Stimulated activated CD4-positive, alpha-beta T cell treated with anti-CD3 and anti-CD28 coated beads, TNF-alpha, amount 100 ng/mL, for 4 hours (primary cell): ENCODE measurements at regions not wholly inside any gene's neighbourhood (a gene's known extent, or its start where the extent isn't known, plus 50 kb on each side); places are given as distances from the start of the nearest gene placed in this dataset.
"Not testable (repeated sequence)": the region's sequence is repeated elsewhere in the genome, so short reads cannot be mapped to it uniquely, and the experiment has no call there.

Experiments used
- DNase-seq, 3 experiments: peaks; one replicate each; pipeline ENCODE4 v3.0.0-alpha.2; 2020; ENCODE audit warnings: low read depth in 3 of 3

DNA sequence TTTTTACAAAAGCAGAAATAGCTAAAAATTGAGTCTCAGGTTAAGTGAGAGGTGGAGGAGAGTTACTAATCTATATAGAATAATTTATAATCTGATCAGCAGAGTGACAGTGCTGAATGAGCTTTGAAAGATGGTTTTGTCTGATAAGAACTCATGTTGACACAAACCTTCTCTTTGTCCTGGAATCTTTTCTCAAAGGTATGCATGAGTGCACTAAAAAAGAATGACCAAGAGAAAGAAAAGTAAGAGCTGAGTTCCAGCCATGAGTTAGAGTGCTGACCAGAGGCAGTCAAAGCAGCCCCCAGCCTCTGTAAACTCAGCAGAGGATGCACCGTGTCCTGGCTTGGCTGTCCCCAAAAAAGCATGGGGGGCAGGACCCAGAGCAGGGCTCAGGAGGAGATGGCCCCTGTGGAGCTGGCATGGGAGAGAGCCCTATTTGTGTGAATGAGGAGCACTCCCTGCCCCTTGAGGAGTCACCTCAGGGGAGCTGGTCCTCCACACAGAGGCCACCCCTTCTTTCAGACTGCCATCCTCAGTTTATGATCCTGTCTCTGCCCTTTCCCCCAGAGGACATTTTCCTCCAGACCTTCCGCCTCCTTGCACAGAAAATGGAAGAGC is 129.8 kb downstream of the SEC23A start:
- DNase-seq, result no peak

DNA sequence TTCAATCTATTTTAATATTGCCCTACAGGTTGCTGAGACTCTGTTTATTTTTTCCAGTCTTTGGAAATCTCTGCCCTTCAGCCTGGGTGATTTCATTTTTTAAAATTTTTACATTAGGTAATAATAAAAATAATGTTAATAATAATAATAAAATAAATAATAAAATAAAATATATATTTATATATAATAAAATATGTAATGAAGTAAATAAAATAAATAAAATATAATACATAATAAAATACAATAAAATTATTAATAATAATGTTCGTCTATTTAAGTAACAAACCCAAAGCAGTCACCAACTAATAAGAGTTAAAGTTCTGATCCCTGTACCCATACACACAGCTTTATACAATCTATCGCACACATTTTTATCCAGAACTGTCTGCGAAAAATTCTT is 130.5 kb downstream of the SEC23A start:
- no peak for DNase-seq

DNA sequence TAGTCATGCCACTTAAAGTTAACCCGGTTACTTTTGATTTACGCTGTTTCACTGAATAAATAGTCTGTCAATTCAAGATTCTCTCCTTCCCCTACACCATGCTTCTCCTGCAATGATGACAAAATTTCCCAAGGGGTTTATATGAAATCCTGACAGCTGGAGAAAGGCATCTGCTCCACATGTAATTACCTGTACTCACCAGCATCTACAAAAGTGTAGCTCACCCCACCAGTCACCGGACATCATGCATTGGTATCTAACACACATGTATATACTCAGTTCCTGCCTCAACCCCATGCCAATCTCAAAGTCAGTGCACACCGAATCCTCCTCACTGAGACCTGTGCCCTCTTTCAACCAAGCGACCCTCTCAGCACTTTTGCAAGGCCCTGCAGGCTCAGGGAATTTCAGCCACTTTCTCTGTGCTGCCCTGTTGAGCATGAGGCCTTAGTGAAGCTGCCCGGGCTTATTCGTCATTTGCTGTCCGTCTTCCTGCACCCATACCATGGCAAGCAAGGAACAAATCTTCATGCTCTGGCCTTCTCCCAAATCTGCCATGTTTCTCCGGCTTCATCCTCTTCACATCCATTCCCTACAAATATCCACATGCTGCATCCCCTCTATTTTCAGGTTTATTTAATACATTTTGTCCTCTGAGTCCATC is 131.6 kb downstream of the SEC23A start:
- no peak for DNase-seq

DNA sequence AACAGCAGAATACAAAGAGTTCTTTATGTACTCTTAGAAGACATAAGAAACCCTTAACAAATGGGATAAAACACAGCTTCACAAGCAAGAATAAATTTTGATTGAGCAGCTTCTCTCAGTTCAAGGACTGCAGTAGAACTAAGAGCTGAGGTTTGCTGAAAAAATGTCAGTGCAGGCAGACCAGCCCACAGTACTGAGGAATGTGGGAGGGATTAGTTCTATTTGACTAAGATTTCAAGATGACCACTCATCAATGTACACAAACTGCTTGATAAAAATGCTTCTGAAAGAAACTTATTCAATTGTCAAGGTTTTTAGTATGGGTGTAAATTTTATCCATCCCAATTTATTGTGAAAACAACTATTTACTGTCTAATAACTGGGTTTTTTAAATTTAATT is 138.4 kb downstream of the SEC23A start:
- no peak for DNase-seq

DNA sequence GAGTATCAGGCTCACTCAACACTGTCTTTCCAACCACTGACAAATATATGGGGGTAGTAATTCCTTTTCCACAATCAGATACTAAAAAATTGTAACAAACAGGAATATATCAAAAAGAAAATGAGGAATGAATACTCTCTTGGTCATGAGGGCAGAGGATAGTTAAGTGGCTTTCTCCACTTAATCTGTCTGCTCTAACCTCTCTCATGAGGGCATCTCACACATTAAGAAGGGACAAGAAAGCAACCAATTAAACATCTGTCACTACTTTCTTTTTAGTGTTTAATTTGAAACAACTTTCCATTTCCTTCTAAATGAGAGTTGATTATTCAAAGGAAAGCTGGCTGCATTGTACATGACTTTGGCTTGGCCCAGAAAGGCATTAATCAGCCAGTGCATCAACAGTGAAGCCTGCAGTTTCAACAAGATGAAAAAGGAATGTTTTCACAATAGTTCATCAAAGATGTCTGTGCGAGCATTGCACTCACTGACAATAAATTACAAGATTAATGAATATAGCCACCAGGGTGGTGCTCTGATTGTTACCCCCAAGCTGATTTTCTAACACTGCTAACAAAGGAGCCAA is 142.0 kb downstream of the SEC23A start:
- no peak for DNase-seq

DNA sequence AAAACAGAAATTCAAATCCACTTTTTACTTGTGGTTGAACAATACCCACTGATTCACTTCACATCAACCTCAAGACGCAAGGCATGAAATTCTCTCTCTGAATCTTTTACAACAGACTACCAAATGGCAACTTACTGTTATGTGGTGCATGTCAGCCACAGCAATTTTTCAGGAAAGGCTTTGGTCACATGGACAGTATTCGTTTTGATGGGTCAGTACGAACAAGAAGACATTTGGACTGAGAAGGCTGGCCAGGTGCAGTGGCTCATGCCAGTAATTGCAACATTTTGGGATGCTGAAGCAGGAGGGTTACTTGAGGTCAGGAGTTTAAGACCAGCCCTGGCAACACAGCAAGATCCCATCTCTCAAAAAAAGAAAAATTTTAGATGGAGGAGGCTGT is 144.0 kb downstream of the SEC23A start:
- DNase-seq, result no peak

DNA sequence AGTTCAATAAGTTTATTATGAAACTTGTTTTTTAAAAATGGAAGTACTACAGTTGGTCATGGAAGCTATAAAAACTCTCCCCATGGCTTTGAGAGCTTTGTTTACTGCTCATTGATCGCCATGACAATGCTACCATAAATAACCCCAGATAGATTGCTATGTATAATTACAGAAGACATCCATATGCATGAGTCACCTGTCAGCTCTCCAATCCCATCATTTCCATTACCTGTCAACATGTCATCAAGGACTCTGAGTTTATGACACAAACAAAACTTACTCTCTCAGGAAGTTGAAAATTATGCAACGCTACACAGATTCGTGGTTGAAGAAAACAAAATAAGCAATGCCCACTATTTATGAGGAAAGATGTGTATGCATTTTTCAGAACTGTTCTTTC is 144.4 kb downstream of the SEC23A start:
- DNase-seq, result no peak

DNA sequence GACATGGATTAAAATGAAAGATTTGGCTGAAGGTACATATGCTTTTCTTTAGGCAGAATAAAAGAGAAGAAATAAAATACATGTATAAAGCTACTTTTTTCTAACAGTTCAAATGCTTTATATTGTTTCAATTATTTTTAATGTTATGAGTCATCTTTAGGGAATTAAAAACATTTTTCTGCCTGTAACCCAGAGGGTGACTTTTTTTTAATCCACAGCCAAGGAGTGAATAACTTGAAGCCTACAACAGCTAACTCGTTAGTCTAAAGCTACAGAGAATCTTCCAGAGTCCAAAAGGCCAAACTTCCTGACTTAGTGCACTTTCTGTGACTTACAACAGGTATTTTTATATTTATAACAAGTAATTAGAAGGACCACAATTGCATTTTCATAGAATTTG is 151.6 kb downstream of the SEC23A start:
- DNase-seq, result no peak

DNA sequence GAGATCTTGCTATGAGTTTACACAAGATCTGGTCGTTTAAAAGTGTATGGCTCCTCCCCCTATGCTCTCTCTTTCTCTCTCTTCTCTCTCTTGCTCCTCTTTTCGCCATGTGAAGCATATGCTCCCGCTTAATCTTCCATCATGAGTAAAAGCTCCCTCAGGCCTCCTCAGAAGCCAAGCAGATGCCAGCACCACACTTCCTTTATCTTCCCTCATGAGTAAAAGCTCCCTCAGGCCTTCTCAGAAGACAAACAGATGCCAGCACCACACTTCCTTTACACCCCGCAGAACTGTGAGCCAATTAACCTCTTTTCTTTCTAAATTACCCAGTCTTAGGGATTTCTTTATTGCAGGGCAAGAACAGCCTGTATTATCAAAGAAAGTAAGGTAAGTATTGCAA is 152.4 kb downstream of the SEC23A start:
- no peak for DNase-seq

DNA sequence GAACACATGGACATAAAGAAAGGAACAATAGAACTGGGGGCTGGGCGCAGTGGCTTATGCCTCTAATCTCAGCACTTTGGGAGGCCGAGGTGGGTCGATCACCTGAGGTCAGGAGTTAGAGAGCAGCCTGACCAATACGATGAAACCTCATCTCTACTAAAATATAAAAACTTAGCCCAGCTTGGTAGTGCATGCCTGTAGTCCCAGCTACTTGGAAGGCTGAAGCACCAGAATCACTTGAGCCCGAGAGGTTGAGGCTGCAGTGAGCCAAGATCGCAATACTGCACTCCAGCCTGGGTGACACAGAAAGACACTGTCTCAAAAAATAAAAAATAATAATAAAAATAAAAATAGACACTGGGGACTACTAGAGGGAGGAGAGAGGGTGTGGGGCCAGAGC is 154.5 kb downstream of the SEC23A start:
- no peak for DNase-seq

DNA sequence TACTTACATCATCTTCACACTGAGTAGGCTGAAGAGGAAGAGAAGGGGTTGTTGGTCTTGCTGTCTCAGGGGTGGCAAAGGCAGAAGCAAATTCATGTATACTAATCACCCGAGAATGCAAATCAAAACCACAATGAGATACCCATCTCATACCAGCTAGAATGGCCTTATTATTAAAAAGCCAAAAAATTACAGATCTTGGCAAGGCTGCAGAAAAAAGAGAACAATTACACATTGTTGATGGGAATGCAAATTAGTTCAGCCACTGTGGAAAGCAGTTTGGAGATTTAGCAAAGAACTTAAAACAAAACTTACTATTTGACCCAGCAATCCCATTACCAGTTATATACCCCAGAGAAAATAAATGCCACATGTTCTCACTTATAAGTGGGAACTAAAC is 154.9 kb downstream of the SEC23A start:
- DNase-seq, result no peak

DNA sequence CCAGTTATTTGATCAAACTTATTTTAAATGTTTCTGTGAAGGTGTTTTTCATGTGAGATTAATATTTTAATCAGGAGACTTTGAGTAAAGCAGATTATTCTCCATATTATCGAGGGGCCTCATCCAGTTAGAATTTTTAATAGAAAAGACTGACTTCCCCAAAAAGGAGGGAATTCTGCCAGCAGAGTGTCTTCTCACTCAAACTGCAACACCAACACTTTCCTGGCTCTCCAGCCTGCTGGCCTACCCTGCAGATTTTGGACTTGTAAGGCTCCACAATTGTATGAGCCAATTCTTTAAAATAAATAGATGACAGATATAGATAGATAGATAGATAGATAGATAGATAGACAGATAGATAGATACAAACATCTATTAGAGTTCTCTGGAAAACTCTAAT is 155.7 kb downstream of the SEC23A start:
- no peak for DNase-seq

DNA sequence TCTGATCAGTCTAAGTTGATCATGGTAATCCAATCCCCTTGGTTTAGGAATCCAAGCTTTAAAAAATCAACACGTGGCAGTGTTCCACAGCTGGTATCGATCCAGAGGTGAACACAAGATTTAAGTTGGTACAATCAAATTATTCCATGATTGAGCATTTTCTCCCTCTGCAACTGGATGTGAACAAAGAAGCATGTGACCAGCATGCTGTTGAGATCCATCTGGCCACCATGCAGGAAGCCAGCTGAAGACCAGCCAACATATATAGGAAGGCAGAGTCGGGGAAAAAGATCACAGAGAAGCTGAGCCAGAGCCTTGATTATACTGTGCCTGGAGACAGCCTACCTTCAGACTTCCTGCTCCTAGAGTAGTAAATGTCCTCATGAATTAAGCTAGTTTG is 158.3 kb downstream of the SEC23A start:
- no peak for DNase-seq

DNA sequence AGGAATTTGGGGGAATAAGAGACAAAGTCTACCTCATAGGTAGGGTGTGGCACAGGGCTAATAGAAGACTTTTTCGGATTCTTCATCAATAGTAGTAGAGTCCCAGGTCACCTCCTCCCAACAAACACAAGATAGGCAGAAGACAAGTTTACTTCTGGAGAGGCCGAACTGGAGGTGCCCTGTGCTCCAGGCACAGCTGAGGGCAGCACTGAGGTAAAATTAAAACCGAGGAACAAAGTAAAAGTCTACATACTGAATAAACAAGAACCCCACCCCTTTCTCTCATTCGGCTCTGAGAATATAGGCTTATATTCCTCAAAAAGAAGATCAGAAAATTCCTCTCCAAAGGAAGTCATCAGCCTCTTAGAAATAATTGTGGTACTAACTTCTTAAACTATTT is 161.5 kb downstream of the SEC23A start:
- DNase-seq, result no peak

DNA sequence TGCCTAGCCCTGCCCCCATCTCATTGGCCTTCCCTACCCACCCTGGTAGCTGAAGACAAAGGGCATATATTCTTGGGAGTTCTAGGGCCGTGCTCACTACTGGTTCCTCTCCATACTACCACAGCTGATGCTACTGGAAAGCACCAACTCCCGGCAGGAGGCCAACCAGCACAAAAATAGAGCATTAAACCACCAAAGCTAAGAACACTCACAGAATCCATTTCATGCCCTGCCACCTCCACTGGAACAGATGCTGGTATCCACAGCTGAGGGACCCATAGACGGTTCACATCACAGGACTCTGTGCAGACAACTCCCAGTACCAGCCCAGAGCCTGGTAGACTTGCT is 170.4 kb downstream of the SEC23A start:
- not testable (repeated sequence) for DNase-seq

DNA sequence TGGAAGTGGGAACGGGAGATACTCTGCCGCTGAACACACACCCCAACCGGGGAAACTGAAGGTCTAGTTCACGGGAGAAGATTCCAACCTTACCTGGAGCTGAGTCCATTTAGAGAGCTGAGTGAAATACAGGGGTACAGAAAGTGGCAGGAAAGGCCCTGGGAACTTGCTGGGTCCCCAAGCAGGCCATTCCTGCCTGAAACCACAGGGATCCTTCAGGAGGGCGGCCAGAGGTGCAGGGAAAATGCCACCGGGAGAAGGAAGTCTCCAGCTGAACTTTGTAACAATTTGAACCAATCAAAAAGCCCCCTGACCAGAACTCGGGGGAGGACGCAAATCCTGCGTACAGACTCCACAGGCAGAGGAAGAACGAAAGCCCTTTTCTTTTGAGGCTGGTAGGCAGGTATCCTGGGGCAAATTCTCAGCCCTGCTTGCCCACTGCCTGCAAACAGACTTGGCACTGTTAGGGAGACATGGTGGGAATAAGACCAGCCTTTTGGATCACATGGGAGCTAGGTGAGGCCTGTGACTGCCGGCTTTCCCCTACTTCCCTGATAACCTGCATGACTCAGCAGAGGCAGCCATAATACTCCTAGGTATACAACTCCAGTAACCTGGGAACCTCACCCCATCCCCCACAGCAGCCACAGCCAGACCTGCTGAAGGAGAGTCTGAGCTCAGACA is 170.9 kb downstream of the SEC23A start:
- DNase-seq, result no peak

DNA sequence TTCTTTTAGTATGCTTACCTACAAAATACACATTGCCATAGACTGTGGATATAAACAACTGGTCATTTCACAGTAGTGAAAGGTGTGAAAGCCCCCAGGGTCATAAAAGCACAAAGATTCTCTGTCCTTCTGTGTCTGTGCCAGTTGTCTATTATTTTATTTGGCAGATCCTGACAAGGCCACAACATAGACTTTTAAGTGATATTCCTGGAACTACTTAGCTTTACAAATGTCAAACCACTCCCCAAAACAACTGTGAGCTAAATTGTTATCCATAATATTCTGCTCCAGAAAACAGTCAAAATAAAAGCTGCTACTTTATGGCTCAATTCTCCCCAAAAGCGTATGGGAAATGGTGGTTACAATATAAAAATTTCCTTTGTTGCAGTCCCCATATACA is 172.1 kb downstream of the SEC23A start:
- DNase-seq, result no peak

DNA sequence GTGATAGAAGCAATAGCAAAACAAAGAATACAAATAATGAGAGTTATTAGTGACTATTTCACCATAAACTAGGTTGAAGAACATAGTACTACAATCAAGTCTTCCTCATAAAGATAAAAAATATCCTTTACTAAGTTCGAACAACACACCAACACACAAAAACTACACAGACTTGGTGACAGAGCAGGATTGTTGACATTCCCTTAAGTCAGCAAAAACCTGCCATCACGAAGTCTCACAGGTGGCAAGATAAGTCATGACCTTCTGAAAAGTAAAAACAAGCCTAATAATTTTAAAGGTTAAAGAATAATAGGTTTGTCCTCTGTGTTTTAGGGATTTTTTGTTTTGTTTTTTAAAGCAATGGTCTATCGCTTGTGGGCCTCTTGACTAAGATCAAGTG is 173.0 kb downstream of the SEC23A start:
- no peak for DNase-seq

DNA sequence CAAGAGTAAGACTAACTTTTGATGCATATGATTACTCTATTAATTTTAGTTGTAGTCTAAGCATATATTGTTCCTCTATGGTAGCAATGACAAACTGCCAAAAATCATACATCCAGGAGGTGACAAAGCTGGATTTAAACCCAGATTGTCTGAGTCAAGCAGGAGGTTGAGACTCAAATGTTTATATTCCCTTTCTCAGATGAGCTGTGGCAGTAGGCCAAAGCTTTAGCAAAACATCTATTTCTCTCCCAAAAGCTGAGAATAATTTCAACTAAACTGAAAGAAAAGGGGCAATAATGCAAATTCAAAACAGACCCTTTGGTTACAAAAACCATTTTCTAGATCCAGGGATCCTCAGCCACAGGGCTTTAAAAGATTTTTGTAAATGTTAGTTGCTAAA is 173.6 kb downstream of the SEC23A start:
- no peak for DNase-seq

DNA sequence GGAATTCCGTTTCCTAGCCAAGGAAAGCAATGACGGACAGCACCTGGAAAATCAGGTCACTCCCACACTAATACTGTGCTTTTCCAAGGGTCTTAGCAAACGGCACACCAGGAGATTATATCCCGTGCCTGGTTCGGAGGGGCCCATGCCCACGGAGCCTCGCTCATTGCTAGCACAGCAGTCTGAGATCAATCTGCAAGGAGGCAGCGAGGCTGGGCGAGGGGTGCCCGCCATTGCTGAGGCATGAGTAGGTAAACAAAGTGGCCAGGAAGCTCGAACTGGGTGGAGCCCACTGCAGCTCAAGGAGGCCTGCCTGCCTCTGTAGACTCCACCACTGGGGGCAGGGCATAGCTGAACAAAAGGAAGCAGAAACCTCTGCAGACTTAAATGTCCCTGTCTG is 181.1 kb downstream of the SEC23A start:
- not testable (repeated sequence) for DNase-seq

DNA sequence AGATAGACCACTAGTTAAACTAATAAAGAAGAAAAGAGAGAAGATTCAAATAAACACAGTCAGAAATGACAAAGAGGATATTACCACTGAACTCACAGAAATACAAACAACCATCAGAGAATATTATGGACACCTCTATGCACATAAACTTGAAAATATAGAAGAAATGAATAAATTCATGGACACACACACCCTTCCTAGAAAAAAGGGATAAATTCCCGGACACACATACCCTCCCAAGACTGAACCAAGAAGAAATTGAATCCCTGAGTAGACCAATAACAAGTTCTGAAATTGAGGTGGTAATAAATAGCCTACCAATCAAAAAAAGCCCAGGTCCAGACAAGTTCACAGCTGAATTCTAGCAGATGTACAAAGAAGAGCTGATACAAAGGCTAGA is 187.9 kb downstream of the SEC23A start:
- DNase-seq, result no peak

DNA sequence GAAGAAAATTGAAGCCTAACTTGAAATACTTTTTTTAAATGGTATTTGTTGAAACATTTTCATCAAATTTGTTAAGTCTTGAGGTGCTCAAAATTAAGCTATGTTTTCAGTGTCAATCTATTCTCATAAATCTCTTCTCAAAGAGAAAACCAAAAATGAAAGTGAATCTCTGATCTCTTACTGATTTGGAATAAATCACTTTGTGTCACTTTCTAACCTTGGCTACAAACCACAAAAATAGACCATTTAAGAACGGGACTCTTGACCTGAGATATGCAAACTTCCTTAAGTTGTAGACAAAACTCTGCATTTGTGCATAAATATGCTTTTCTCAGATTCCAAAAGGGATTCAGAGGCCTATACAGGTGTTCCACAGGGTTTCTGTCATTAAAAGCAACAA is 192.9 kb downstream of the SEC23A start:
- DNase-seq, result no peak

DNA sequence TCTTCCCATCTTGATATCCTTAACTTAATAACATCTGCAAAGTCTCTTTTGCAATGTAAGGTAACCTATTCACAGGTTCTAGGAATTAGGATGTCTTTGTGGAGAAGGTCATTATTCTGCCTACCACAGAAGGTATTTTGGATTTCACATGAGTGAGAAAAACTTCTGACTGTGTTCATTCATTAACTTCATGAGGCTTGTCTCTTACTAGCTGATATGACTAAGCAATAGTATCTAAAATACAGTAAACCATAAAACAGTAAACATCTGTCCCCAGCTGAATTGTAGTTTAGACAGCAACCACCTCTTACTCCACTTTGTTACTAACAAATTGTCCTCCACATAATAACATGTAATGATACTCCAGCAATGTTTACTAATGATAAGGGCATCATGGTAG is 198.1 kb downstream of the SEC23A start:
- DNase-seq, result no peak
